ENCODE measurements at regions not wholly inside any gene's neighbourhood (a gene's known extent, or its start where the extent isn't known, plus 50 kb on each side); places are given as distances from the start of the nearest gene placed in this dataset.
A peak's percentile ranks its signal among the peaks of the same experiment; 100 is the strongest.

GRCh38 chr5:34545164-34545563 is 111.0 kb upstream of the RAI14 start:
- in situ Hi-C loops (cut with MboI), result no loop called here
- no peak for DNase-seq (ENCODE audit: extremely low read depth in 1 of 4, low spot score in 3 of 4)
- no TSS peak for BruUV-seq (replicated peaks)
- H3K9ac ChIP-seq (ENCODE audit: insufficient read depth in 1 of 2, low read depth in 2 of 2, low read length in 2 of 2), result no peak overlapping the region
- no peak for FAIRE-seq
- H3K36me3 ChIP-seq (ENCODE audit: control insufficient read depth, insufficient read depth, low read length), result no peaks in the 10 kb centered on the region
- no peaks in the 10 kb centered on the region for H3K27me3 ChIP-seq (ENCODE audit: control insufficient read depth in 2 of 2, insufficient read depth in 2 of 2, low read length in 2 of 2)
- peaks cover 19% of the 10 kb centered on the region for H3K9me3 ChIP-seq (replicated peaks; ENCODE audit: control insufficient read depth, insufficient read depth, low read depth, low read length)
- no peak overlapping the region for H2AFZ ChIP-seq (ENCODE audit: low read depth, low read length)
- no peaks in the 10 kb centered on the region for H4K20me1 ChIP-seq (replicated peaks; ENCODE audit: control insufficient read depth, insufficient read depth, low read length)
- no peaks in the 10 kb centered on the region for H3K79me2 ChIP-seq (ENCODE audit: control insufficient read depth, insufficient read depth, low read length)
- intact Hi-C loops (cut with micrococcal nuclease), result no loop called here
- peaks cover 0 to 4% of the 10 kb centered on the region in 2 experiments; a peak in 2 of 5 replicates for H3K4me1 ChIP-seq (replicated peaks in 1 of 2; ENCODE audit: control insufficient read depth in 2 of 2, insufficient read depth in 2 of 2, low read length in 2 of 2)
- no peak overlapping the region for H3K4me2 ChIP-seq (ENCODE audit: insufficient read depth, low read length)
- no peak overlapping the region for H3K27ac ChIP-seq (ENCODE audit: extremely low read depth, low read depth, low read length)
- ATAC-seq, result no peak
- 47% methylated on average over 3 of the region's 3 CpGs for WGBS (ENCODE audit: insufficient coverage, low coverage, missing lambda C conversion rate)
- TF ChIP-seq NFIC (IDR thresholded peaks at IDR 0.05), result peak; percentile 67
- TF ChIP-seq ZNF766 (CRISPR knock-in tag; conservative IDR thresholded peaks at IDR 0.05), result no peak
- no peak for TF ChIP-seq ZNF511 (CRISPR knock-in tag; IDR thresholded peaks at IDR 0.05)
- no peak for TF ChIP-seq RUNX1 (IDR thresholded peaks at IDR 0.05; ENCODE audit: low read depth)
- TF ChIP-seq, protein P1, sequence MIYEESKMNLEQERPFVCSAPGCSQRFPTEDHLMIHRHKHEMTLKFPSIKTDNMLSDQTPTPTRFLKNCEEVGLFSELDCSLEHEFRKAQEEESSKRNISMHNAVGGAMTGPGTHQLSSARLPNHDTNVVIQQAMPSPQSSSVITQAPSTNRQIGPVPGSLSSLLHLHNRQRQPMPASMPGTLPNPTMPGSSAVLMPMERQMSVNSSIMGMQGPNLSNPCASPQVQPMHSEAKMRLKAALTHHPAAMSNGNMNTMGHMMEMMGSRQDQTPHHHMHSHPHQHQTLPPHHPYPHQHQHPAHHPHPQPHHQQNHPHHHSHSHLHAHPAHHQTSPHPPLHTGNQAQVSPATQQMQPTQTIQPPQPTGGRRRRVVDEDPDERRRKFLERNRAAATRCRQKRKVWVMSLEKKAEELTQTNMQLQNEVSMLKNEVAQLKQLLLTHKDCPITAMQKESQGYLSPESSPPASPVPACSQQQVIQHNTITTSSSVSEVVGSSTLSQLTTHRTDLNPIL (CRISPR knock-in tag; IDR thresholded peaks at IDR 0.05), result no peak
- no peak for TF ChIP-seq NFRKB (IDR thresholded peaks at IDR 0.05; ENCODE audit: low read depth)
- ChIA-PET POLR2A (interaction anchor here (0.6 kb wide), 1 partner anchor 78 kb away, joined by 3 read pairs; no protein-coding TSS in a partner anchor), CTCF (ENCODE audit: low intra/inter-chr PET ratio) (no interaction called here)
- H3K9me1 ChIP-seq (ENCODE audit: control insufficient read depth, insufficient read depth, low read length), result no peaks in the 10 kb centered on the region
- no peak overlapping the region for H3K4me3 ChIP-seq

Data from K562 (cell line).